Trophoblast cell (in vitro differentiated cells and primary cell): ENCODE measurements at regions not wholly inside any gene's neighbourhood (a gene's known extent, or its start where the extent isn't known, plus 50 kb on each side); places are given as distances from the start of the nearest gene placed in this dataset.

ENCODE experiments used
- DNase-seq, 2 donors: peaks; one replicate each; pipeline ENCODE4 v3.0.0-alpha.2; 2016
- H2AFZ ChIP-seq: 2 replicates; pipeline ENCODE4 v1.6.1; 2013; ENCODE audit warnings: low read length, moderate library complexity, mild to moderate bottlenecking; ENCODE audit not compliant: insufficient read depth, poor library complexity
- H2AK5ac ChIP-seq: 2 replicates; pipeline ENCODE4 v1.6.1; 2013; ENCODE audit warnings: mild to moderate bottlenecking, low read length
- H2BK120ac ChIP-seq: 2 replicates; pipeline ENCODE4 v1.6.1; 2013; ENCODE audit warnings: low read length, mild to moderate bottlenecking, moderate library complexity; ENCODE audit not compliant: insufficient read depth, poor library complexity
- H2BK12ac ChIP-seq: 2 replicates; pipeline ENCODE4 v1.6.1; 2013; ENCODE audit warnings: mild to moderate bottlenecking, low read length, moderate library complexity
- H2BK5ac ChIP-seq: 2 replicates; pipeline ENCODE4 v1.6.1; 2013; ENCODE audit warnings: low read length, low read depth, moderate library complexity, mild to moderate bottlenecking; ENCODE audit not compliant: poor library complexity
- H3K14ac ChIP-seq: 2 replicates; pipeline ENCODE4 v1.6.1; 2013; ENCODE audit warnings: mild to moderate bottlenecking, low read length
- H3K18ac ChIP-seq: 2 replicates; pipeline ENCODE4 v1.6.1; 2013; ENCODE audit warnings: mild to moderate bottlenecking, low read length
- H3K23ac ChIP-seq: 2 replicates; pipeline ENCODE4 v1.6.1; 2013; ENCODE audit warnings: low read length
- H3K27ac ChIP-seq: 2 replicates; pipeline ENCODE4 v1.5.1; 2013; ENCODE audit warnings: low read depth, mild to moderate bottlenecking, inconsistent platforms, low read length, moderate library complexity
- H3K27me3 ChIP-seq: 2 replicates; pipeline ENCODE4 v1.6.1; 2013; ENCODE audit warnings: inconsistent platforms, mild to moderate bottlenecking, low read length, moderate library complexity; ENCODE audit not compliant: insufficient read depth
- H3K36me3 ChIP-seq, 2 experiments: 1 replicate in 1 of 2; 2 replicates in 1 of 2; pipeline ENCODE4 v1.6.1; 2013; ENCODE audit warnings: low read length in 2 of 2, mild to moderate bottlenecking in 2 of 2, moderate library complexity in 1 of 2; ENCODE audit not compliant: insufficient read depth in 2 of 2, control insufficient read depth in 1 of 2
- H3K4ac ChIP-seq: 2 replicates; pipeline ENCODE4 v1.6.1; 2013; ENCODE audit warnings: low read depth, mild to moderate bottlenecking, low read length, moderate library complexity
- H3K4me1 ChIP-seq, 2 experiments: 1 replicate in 1 of 2; 2 replicates in 1 of 2; pipeline ENCODE4 v1.6.1; 2013; ENCODE audit warnings: low read length in 2 of 2, mild to moderate bottlenecking in 2 of 2, moderate library complexity in 1 of 2; ENCODE audit not compliant: insufficient read depth in 2 of 2, control insufficient read depth in 1 of 2
- H3K4me2 ChIP-seq: 2 replicates; pipeline ENCODE4 v1.6.1; 2013; ENCODE audit warnings: inconsistent platforms, mild to moderate bottlenecking, low read length, moderate library complexity
- H3K4me3 ChIP-seq: 2 replicates; pipeline ENCODE4 v1.5.1; 2013; ENCODE audit warnings: mild to moderate bottlenecking, low read depth, low read length, inconsistent platforms
- H3K79me1 ChIP-seq: one replicate; pipeline ENCODE4 v1.6.1; 2013; ENCODE audit warnings: low read length
- H3K79me2 ChIP-seq: 2 replicates; pipeline ENCODE4 v1.6.1; 2013; ENCODE audit warnings: low read length, mild to moderate bottlenecking; ENCODE audit not compliant: control insufficient read depth, insufficient read depth, poor library complexity
- H3K9ac ChIP-seq: 2 replicates; pipeline ENCODE4 v1.6.1; 2013; ENCODE audit warnings: mild to moderate bottlenecking, low read length
- H3K9me3 ChIP-seq: 2 replicates; pipeline ENCODE4 v1.6.1; 2013; ENCODE audit warnings: low read depth, mild to moderate bottlenecking, control low read depth, inconsistent platforms, low read length; ENCODE audit not compliant: insufficient read depth
- H4K12ac ChIP-seq: 2 replicates; pipeline ENCODE4 v1.6.1; 2013; ENCODE audit warnings: low read depth, mild to moderate bottlenecking, low read length, moderate library complexity
- H4K8ac ChIP-seq: 2 replicates; pipeline ENCODE4 v1.6.1; 2013; ENCODE audit warnings: low read depth, mild to moderate bottlenecking, low read length, moderate library complexity
- H4K91ac ChIP-seq: one replicate; pipeline ENCODE4 v1.6.1; 2013; ENCODE audit warnings: low read depth, mild to moderate bottlenecking, low read length, moderate library complexity
- WGBS: extraction: QIAGEN DNeasy Blood & Tissue Kit; methylation state at CpG from one replicate; pipeline ENCODE4 v1.1.7; 2013; ENCODE audit warnings: missing lambda C conversion rate; ENCODE audit not compliant: insufficient read length, insufficient coverage; ENCODE audit errors: extremely low coverage; 5-methylcytosine and 5-hydroxymethylcytosine counted together

DNA sequence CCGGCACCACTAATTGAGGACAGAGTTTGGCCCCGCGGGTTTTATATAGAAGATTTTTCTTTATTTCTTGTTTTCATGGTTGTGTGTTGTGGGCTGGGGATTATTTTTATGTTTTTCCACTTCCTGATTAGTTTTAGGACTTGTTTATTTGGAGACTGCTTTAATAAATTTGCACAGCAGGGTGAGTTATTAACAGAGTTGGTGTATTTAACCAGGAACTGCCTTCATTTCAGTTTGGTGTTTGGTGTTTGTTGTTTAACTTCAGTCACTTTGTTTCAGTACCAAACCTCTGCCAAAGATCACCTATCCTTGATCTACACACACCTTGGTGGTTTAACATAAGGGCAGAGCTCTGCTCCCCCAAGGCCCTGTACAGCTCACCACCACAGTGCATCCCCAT, 103.5 kb upstream of the LMO4 start:
- Histone ChIP-seq H4K91ac (no peak overlapping the region), H2BK120ac (no peak overlapping the region), H3K23ac (no peak overlapping the region), H3K18ac (no peak overlapping the region), H3K14ac (no peak overlapping the region), H4K12ac (no peak overlapping the region), H3K4me3 (no peak overlapping the region), H3K4me2 (no peak overlapping the region), H3K9ac (no peak overlapping the region), H2AFZ (no peak overlapping the region), H3K4me1 (peaks cover 11 to 14% of the 10 kb centered on the region in 2 experiments), H3K27me3 (no peaks in the 10 kb centered on the region), H4K8ac (no peak overlapping the region), H3K36me3 (no peaks in the 10 kb centered on the region), H3K79me1 (peaks cover 2% of the 10 kb centered on the region), H3K27ac (no peak overlapping the region), H2BK12ac (no peak overlapping the region), H3K9me3 (no peaks in the 10 kb centered on the region), H2AK5ac (no peak overlapping the region), H3K4ac (no peak overlapping the region), H3K79me2 (no peaks in the 10 kb centered on the region), H2BK5ac (no peak overlapping the region)
- DNase-seq: no peak
- WGBS: no CpG with 5 or more reads among the region's 3 CpGs

DNA sequence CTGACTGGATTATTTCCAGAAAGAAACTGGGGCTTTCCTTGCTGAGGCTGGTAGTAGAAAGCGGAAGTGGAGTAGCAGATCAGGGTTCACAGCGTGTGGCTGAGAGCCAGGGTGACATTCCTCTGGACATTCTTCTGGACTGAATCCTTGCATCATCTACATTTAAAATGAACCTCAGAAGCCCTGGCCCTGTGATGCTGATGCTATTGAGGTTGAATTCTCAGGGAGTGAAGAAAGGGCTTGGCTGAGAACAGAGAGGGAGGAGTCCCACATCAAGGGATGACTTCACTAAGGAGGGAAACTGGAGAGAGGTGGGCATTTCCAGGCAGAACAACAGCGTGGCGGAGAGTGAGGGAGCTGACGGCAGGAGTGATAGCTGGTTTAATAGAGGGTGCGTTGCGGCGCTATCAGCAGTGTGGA, 102.3 kb upstream of the LMO4 start:
- Histone ChIP-seq H3K9me3 (no peaks in the 10 kb centered on the region), H3K23ac (no peak overlapping the region), H2AFZ (no peak overlapping the region), H2BK5ac (no peak overlapping the region), H3K14ac (no peak overlapping the region), H3K4me1 (peaks cover 8% of the 10 kb centered on the region in 2 experiments), H2BK120ac (no peak overlapping the region), H3K79me2 (no peaks in the 10 kb centered on the region), H3K4ac (no peak overlapping the region), H3K4me2 (no peak overlapping the region), H2AK5ac (no peak overlapping the region), H3K36me3 (no peaks in the 10 kb centered on the region), H3K27ac (no peak overlapping the region), H4K91ac (no peak overlapping the region), H4K8ac (no peak overlapping the region), H3K79me1 (peaks cover 2% of the 10 kb centered on the region), H4K12ac (no peak overlapping the region), H2BK12ac (no peak overlapping the region), H3K18ac (no peak overlapping the region), H3K27me3 (no peaks in the 10 kb centered on the region), H3K9ac (no peak overlapping the region), H3K4me3 (no peak overlapping the region)
- peak; percentile 73 to 79 for DNase-seq
- WGBS: no CpG with 5 or more reads among the region's 8 CpGs

DNA sequence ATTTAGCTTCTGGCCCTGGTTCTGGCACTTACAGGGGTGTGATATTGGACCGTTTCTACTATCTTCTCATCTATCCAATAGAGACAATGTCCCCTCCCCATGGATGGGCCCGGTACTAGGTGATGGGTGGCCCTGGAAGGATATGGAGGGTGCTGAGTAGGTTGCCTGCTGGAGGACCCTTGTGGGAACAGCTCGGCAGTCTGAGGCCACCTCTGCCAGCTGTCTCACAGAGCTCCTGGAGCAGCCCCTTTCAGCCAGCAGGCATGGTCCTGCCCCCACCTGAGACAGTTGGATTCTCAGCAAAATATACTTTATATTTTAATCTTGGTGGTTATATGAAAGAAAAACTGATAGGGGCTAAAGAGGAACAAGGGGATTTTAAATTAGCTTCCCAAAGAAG, 101.0 kb upstream of the LMO4 start:
- H4K8ac ChIP-seq: no peak overlapping the region
- no peak overlapping the region for H3K18ac ChIP-seq
- no peak overlapping the region for H3K14ac ChIP-seq
- H3K4me2 ChIP-seq: no peak overlapping the region
- H4K12ac ChIP-seq: no peak overlapping the region
- H3K27ac ChIP-seq: no peak overlapping the region
- H2AFZ ChIP-seq: no peak overlapping the region
- no peak overlapping the region for H2BK120ac ChIP-seq
- no peak overlapping the region for H2AK5ac ChIP-seq
- WGBS: no CpG with 5 or more reads among the region's 3 CpGs
- peaks cover 2% of the 10 kb centered on the region for H3K79me1 ChIP-seq
- H3K4me3 ChIP-seq: no peak overlapping the region
- peaks cover 7 to 8% of the 10 kb centered on the region in 2 experiments for H3K4me1 ChIP-seq
- H3K79me2 ChIP-seq: no peaks in the 10 kb centered on the region
- DNase-seq: no peak
- H2BK12ac ChIP-seq: no peak overlapping the region
- H3K9ac ChIP-seq: no peak overlapping the region
- H3K27me3 ChIP-seq: no peaks in the 10 kb centered on the region
- no peak overlapping the region for H3K4ac ChIP-seq
- no peak overlapping the region for H4K91ac ChIP-seq
- no peak overlapping the region for H3K23ac ChIP-seq
- no peaks in the 10 kb centered on the region for H3K36me3 ChIP-seq
- no peaks in the 10 kb centered on the region for H3K9me3 ChIP-seq
- H2BK5ac ChIP-seq: no peak overlapping the region

DNA sequence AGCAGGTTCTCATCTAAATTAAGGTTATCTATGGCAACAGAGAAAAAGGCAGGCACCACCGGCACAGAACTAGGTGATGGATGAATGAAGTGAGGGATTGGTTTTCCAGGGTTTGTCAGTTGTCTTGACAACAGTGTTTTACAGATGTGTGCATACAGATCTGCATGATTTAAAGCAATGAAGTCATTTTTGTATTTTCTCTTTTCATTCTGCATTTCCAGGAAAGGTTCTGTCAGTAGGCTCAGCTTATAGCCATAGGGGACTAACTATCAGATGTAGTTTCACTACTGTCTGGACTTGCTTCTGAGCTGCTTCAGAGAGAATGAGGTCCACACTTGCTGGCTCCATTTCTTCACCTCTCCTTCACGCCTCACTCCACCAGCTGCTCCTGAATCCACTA, 98.2 kb upstream of the LMO4 start:
- Histone ChIP-seq H3K9ac (no peak overlapping the region), H3K79me1 (peaks cover 2% of the 10 kb centered on the region), H3K4me3 (no peak overlapping the region), H3K36me3 (no peaks in the 10 kb centered on the region), H3K4me1 (peaks cover 7 to 8% of the 10 kb centered on the region in 2 experiments), H3K9me3 (no peaks in the 10 kb centered on the region), H2BK5ac (no peak overlapping the region), H3K27me3 (no peaks in the 10 kb centered on the region), H2AK5ac (no peak overlapping the region), H4K12ac (no peak overlapping the region), H2BK12ac (no peak overlapping the region), H2AFZ (no peak overlapping the region), H3K14ac (no peak overlapping the region), H3K4me2 (no peak overlapping the region), H3K23ac (no peak overlapping the region), H4K91ac (no peak overlapping the region), H4K8ac (no peak overlapping the region), H3K18ac (no peak overlapping the region), H3K4ac (no peak overlapping the region), H3K27ac (no peak overlapping the region), H3K79me2 (no peaks in the 10 kb centered on the region), H2BK120ac (no peak overlapping the region)
- no CpG with 5 or more reads among the region's 2 CpGs for WGBS
- no peak for DNase-seq
